ENCODE measurements at regions not wholly inside any gene's neighbourhood (a gene's known extent, or its start where the extent isn't known, plus 50 kb on each side); places are given as distances from the start of the nearest gene placed in this dataset.
A peak's percentile ranks its signal among the peaks of the same experiment; 100 is the strongest.
"Not testable (repeated sequence)": the region's sequence is repeated elsewhere in the genome, so short reads cannot be mapped to it uniquely, and the experiment has no call there.

GRCh38 chr16:13838401-13839190, 81.4 kb upstream of the ERCC4 start:
- in situ Hi-C loops (cut with HindIII; ENCODE audit: low pct_unique_long_range_greater_than_20kb, low sequenced_read_pairs) = no loop called here
- DNase-seq (ENCODE audit: low read depth, low spot score) = no peak

GRCh38 chr16:13839577-13839976, 80.4 kb upstream of the ERCC4 start:
- in situ Hi-C loops (cut with HindIII; ENCODE audit: low pct_unique_long_range_greater_than_20kb, low sequenced_read_pairs) = no loop called here
- no peak for DNase-seq (ENCODE audit: low read depth, low spot score)

GRCh38 chr16:13845232-13845631, 74.7 kb upstream of the ERCC4 start:
- in situ Hi-C loops (cut with HindIII; ENCODE audit: low pct_unique_long_range_greater_than_20kb, low sequenced_read_pairs) = no loop called here
- DNase-seq (ENCODE audit: low read depth, low spot score) = no peak

GRCh38 chr16:13848795-13849194, 71.2 kb upstream of the ERCC4 start:
- in situ Hi-C loops (cut with HindIII; ENCODE audit: low pct_unique_long_range_greater_than_20kb, low sequenced_read_pairs) = no loop called here

GRCh38 chr16:13850173-13850572, 69.8 kb upstream of the ERCC4 start:
- DNase-seq (ENCODE audit: low read depth, low spot score); in situ Hi-C loops (cut with HindIII; ENCODE audit: low pct_unique_long_range_greater_than_20kb, low sequenced_read_pairs): not testable (repeated sequence)

More at GRCh38 chr16:13848795-13849194, 71.2 kb upstream of the ERCC4 start:
- DNase-seq (ENCODE audit: low read depth, low spot score) = no peak

GRCh38 chr16:13852827-13853226, 67.1 kb upstream of the ERCC4 start:
- DNase-seq (ENCODE audit: low read depth, low spot score) = no peak
- in situ Hi-C loops (cut with HindIII; ENCODE audit: low pct_unique_long_range_greater_than_20kb, low sequenced_read_pairs) = no loop called here

- in situ Hi-C loops (cut with HindIII; ENCODE audit: low pct_unique_long_range_greater_than_20kb, low sequenced_read_pairs) = no loop called here
- DNase-seq (ENCODE audit: low read depth, low spot score) = no peak
These were observed 63.6 kb upstream of the ERCC4 start for GRCh38 chr16:13856398-13856797.

- no peak for DNase-seq (ENCODE audit: low read depth, low spot score)
- in situ Hi-C loops (cut with HindIII; ENCODE audit: low pct_unique_long_range_greater_than_20kb, low sequenced_read_pairs) = no loop called here
These were observed 63.0 kb upstream of the ERCC4 start for GRCh38 chr16:13856811-13857511.

- in situ Hi-C loops (cut with HindIII; ENCODE audit: low pct_unique_long_range_greater_than_20kb, low sequenced_read_pairs) = no loop called here
- no peak for DNase-seq (ENCODE audit: low read depth, low spot score)
These were observed 60.9 kb upstream of the ERCC4 start for GRCh38 chr16:13858873-13859580.

GRCh38 chr16:13863075-13863765, 56.7 kb upstream of the ERCC4 start:
- in situ Hi-C loops (cut with HindIII; ENCODE audit: low pct_unique_long_range_greater_than_20kb, low sequenced_read_pairs) = no loop called here
- no peak for DNase-seq (ENCODE audit: low read depth, low spot score)

GRCh38 chr16:13864689-13865088, 55.3 kb upstream of the ERCC4 start:
- no peak for DNase-seq (ENCODE audit: low read depth, low spot score)
- in situ Hi-C loops (cut with HindIII; ENCODE audit: low pct_unique_long_range_greater_than_20kb, low sequenced_read_pairs) = no loop called here

- in situ Hi-C loops (cut with HindIII; ENCODE audit: low pct_unique_long_range_greater_than_20kb, low sequenced_read_pairs) = no loop called here
These were observed 53.9 kb upstream of the ERCC4 start for GRCh38 chr16:13866073-13866472.

More at GRCh38 chr16:13866073-13866472, 53.9 kb upstream of the ERCC4 start:
- DNase-seq (ENCODE audit: low read depth, low spot score) = peak; percentile 86
